ENCODE measurements at regions not wholly inside any gene's neighbourhood (a gene's known extent, or its start where the extent isn't known, plus 50 kb on each side); places are given as distances from the start of the nearest gene placed in this dataset.

DNA sequence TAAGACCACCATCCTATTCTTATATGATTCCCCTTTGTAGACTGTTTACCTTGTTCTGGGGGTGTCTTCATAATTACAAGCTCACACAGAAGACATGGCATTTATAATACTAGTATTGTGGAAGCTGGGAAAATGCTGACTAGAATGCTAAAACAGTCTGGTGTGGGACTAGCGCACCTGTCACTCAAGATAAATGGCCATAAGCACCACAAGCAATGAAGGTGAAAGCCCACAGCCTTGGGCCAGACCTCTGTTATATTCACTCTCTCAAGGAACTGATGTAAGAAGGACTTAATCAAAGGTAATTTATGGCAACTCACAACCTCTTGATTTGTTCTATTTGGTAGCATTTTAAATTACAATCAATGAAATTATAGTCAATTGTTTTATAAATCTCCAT lies 721.5 kb downstream of the SEMA5A start (continued):
- no peak for TF ChIP-seq HDAC6 (IDR thresholded peaks at IDR 0.05; ENCODE audit: unreplicated experiment)
- no peak for TF ChIP-seq BACH1 (IDR thresholded peaks at IDR 0.05; ENCODE audit: borderline replicate concordance)
- TF ChIP-seq ZBED1 (IDR thresholded peaks at IDR 0.05; ENCODE audit: borderline replicate concordance): no peak
- TF ChIP-seq, protein P1, sequence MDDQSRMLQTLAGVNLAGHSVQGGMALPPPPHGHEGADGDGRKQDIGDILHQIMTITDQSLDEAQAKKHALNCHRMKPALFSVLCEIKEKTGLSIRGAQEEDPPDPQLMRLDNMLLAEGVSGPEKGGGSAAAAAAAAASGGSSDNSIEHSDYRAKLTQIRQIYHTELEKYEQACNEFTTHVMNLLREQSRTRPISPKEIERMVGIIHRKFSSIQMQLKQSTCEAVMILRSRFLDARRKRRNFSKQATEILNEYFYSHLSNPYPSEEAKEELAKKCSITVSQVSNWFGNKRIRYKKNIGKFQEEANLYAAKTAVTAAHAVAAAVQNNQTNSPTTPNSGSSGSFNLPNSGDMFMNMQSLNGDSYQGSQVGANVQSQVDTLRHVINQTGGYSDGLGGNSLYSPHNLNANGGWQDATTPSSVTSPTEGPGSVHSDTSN (IDR thresholded peaks at IDR 0.05; ENCODE audit: insufficient replicate concordance, low read depth, low read length): no peak
- no peak for TF ChIP-seq ZNF274 (IDR thresholded peaks at IDR 0.05; ENCODE audit: insufficient read depth, insufficient read length)

GRCh38 chr5:8825139-8825757 lies 720.6 kb downstream of the SEMA5A start:
- FAIRE-seq (no peak), DNase-seq (ENCODE audit: low read depth, low spot score) (no peak), ATAC-seq (no peak)
- Histone ChIP-seq H4K20me1 (ENCODE audit: control insufficient read depth, insufficient read depth) (no peaks in the 10 kb centered on the region), H3K79me2 (ENCODE audit: control insufficient read depth, insufficient read depth, low read length) (no peaks in the 10 kb centered on the region), H3K36me3 (ENCODE audit: control insufficient read depth in 2 of 2, insufficient read depth in 2 of 2, low read length in 1 of 2) (no peaks in the 10 kb centered on the region), H3K27me3 (replicated peaks in 1 of 2; ENCODE audit: control insufficient read depth in 2 of 2, insufficient read depth in 2 of 2, low read length in 1 of 2) (no peaks in the 10 kb centered on the region), H3K27ac (ENCODE audit: control insufficient read depth, insufficient read depth) (no peak overlapping the region), H3K9me3 (replicated peaks; ENCODE audit: control insufficient read depth, insufficient read depth, low read length) (no peaks in the 10 kb centered on the region), H3K9ac (ENCODE audit: control insufficient read depth, insufficient read depth, low read length) (no peak overlapping the region), H3K4me1 (ENCODE audit: control insufficient read depth, insufficient read depth, low read length) (no peaks in the 10 kb centered on the region), H2AFZ (ENCODE audit: control insufficient read depth, low read depth, low read length) (no peak overlapping the region), H3K4me2 (ENCODE audit: control insufficient read depth, insufficient read depth) (no peak overlapping the region), H3K4me3 (no peak overlapping the region)
- TF ChIP-seq ZBTB4 (CRISPR knock-in tag; IDR thresholded peaks at IDR 0.05) (no peak), JUNB (IDR thresholded peaks at IDR 0.05) (no peak), ASH2L (IDR thresholded peaks at IDR 0.05; ENCODE audit: borderline replicate concordance, low read depth) (no peak), SIX5 (IDR thresholded peaks at IDR 0.05; ENCODE audit: low read depth, low read length, severe bottlenecking) (no peak), FOXK2 (IDR thresholded peaks at IDR 0.05) (no peak)
- CTCF ChIA-PET: no interaction called here
- in situ Hi-C loops (cut with MboI) (no loop called here), intact Hi-C loops (cut with micrococcal nuclease; ENCODE audit: unreplicated experiment) (no loop called here)
- POLR2A ChIA-PET: no interaction called here
- RAD21 ChIA-PET (ENCODE audit: unreplicated experiment): no interaction called here
- 11% methylated on average over 4 of the region's 4 CpGs for WGBS (ENCODE audit: insufficient coverage, insufficient replicate concordance, low lambda C conversion rate, missing lambda C conversion rate)
- SMC1A ChIA-PET (ENCODE audit: uncharacterized antibody, unreplicated experiment): interaction anchor here (0.6 kb wide), 1 partner anchor 21 kb away, joined by 3 read pairs; no protein-coding TSS in a partner anchor
- no TSS peak for BruUV-seq (replicated peaks)

All from GM12878 (cell line).